Upper lobe of right lung (tissue), 1 donor: ENCODE measurements at regions not wholly inside any gene's neighbourhood (a gene's known extent, or its start where the extent isn't known, plus 50 kb on each side); places are given as distances from the start of the nearest gene placed in this dataset.

Experiments
- ATAC-seq: fragments of 200-7000 bp; cut with Tn5 transposase; one replicate; pipeline ENCODE4 v1.9.1; 2020; ENCODE audit warnings: mild to moderate bottlenecking, moderate library complexity
- DNase-seq: peaks from one replicate; pipeline ENCODE4 v3.0.0-alpha.2; 2020
- H3K27ac ChIP-seq: fragments of 200-600 bp; one replicate; pipeline ENCODE4 v1.8.0; 2022
- H3K27me3 ChIP-seq: fragments of 200-600 bp; one replicate; pipeline ENCODE4 v1.8.0; 2022; ENCODE audit warnings: mild to moderate bottlenecking
- H3K36me3 ChIP-seq: fragments of 200-600 bp; one replicate; pipeline ENCODE4 v1.8.0; 2022
- H3K4me1 ChIP-seq: fragments of 200-600 bp; one replicate; pipeline ENCODE4 v1.8.0; 2022
- H3K4me3 ChIP-seq: fragments of 200-600 bp; one replicate; pipeline ENCODE4 v1.8.0; 2022; ENCODE audit warnings: mild to moderate bottlenecking
- H3K9me3 ChIP-seq: fragments of 200-600 bp; one replicate; pipeline ENCODE4 v1.8.0; 2022
- CTCF ChIP-seq: fragments of 200-600 bp; IDR thresholded peaks from one replicate; pipeline ENCODE4 v1.8.0; 2022; ENCODE audit warnings: antibody characterized with exemption
- intact Hi-C: fragments of 100-400 bp; cut with DNase I; formaldehyde crosslinking; loops from one replicate; pipeline ENCODE4 v1.11.0; 2022
- donor health status: DM: no; HTN: yes; CAD: no; lungs with severe emphysema.

GRCh38 chr13:47481536-47481935 lies 519.5 kb downstream of the SUCLA2 start:
- H3K27ac ChIP-seq = no peak overlapping the region
- no peaks in the 10 kb centered on the region for H3K9me3 ChIP-seq
- no peak for TF ChIP-seq CTCF
- H3K4me3 ChIP-seq = no peak overlapping the region
- intact Hi-C loops = no loop called here
- no peaks in the 10 kb centered on the region for H3K4me1 ChIP-seq
- no peak for ATAC-seq
- DNase-seq = no peak
- H3K27me3 ChIP-seq = no peaks in the 10 kb centered on the region
- no peaks in the 10 kb centered on the region for H3K36me3 ChIP-seq

DNA sequence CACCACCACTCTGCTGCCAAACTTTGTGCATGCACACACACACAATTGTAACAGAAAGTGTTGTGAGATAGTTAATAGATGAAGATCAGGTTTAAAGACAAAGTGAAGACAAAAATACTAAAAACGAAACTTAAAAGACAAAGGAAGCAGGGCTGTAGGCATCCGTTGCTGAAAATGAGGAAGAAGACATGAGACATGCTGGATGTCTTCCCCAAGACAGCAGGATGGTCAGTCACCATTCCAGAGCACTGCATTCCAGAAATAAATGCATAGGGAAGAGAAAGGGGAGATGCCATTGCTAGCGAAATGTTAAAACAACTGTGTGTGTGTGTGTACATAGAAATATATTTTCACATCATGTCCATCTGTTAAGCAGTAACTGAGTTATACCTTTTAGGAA lies 520.1 kb downstream of the SUCLA2 start:
- Histone ChIP-seq H3K9me3 (no peaks in the 10 kb centered on the region), H3K27me3 (no peaks in the 10 kb centered on the region), H3K4me3 (no peak overlapping the region), H3K36me3 (no peaks in the 10 kb centered on the region), H3K4me1 (no peaks in the 10 kb centered on the region), H3K27ac (no peak overlapping the region)
- no peak for TF ChIP-seq CTCF
- ATAC-seq (no peak), DNase-seq (no peak)
- intact Hi-C loops = no loop called here

GRCh38 chr13:47480121-47480520 lies 521.0 kb downstream of the SUCLA2 start:
- intact Hi-C loops = no loop called here
- ATAC-seq (no peak), DNase-seq (no peak)
- no peak overlapping the region for H3K4me3 ChIP-seq
- no peaks in the 10 kb centered on the region for H3K27me3 ChIP-seq
- H3K36me3 ChIP-seq = no peaks in the 10 kb centered on the region
- no peak overlapping the region for H3K27ac ChIP-seq
- H3K4me1 ChIP-seq = no peaks in the 10 kb centered on the region
- no peaks in the 10 kb centered on the region for H3K9me3 ChIP-seq
- TF ChIP-seq CTCF = no peak

DNA sequence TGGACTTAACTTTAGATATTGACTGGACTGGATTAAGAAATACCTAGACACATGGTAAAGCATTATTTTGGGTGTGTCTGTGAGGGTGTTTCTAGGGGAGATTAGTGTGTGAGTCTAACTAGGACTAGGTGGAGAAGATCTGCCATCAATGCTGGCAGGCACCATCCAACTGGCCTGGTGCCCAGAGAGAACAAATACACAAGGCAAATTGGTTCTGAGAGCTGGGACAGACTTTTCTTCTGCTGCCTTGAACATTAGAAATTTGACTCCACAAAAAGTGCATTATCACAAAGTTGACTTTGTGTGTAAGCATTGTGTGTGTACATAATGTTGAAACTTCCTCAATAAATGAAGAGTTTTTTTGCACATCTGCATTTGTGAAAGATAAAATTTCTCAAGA lies 522.1 kb downstream of the SUCLA2 start:
- intact Hi-C loops = no loop called here
- DNase-seq = no peak
- Histone ChIP-seq H3K27ac (no peak overlapping the region), H3K27me3 (no peaks in the 10 kb centered on the region), H3K4me1 (no peaks in the 10 kb centered on the region), H3K36me3 (no peaks in the 10 kb centered on the region), H3K4me3 (no peak overlapping the region), H3K9me3 (no peaks in the 10 kb centered on the region)
- TF ChIP-seq CTCF = no peak
- no peak for ATAC-seq

- Histone ChIP-seq H3K9me3 (no peaks in the 10 kb centered on the region), H3K27ac (no peak overlapping the region), H3K36me3 (no peaks in the 10 kb centered on the region), H3K4me3 (no peak overlapping the region), H3K4me1 (no peaks in the 10 kb centered on the region), H3K27me3 (no peaks in the 10 kb centered on the region)
- TF ChIP-seq CTCF = no peak
- DNase-seq = no peak
- no peak for ATAC-seq
- intact Hi-C loops = no loop called here
These were observed 525.6 kb downstream of the SUCLA2 start for GRCh38 chr13:47475441-47475948.

GRCh38 chr13:47474839-47475238 lies 526.2 kb downstream of the SUCLA2 start:
- intact Hi-C loops = no loop called here
- no peak for TF ChIP-seq CTCF

More at GRCh38 chr13:47474839-47475238, 526.2 kb downstream of the SUCLA2 start:
- no peak overlapping the region for H3K27ac ChIP-seq
- no peak for ATAC-seq
- DNase-seq = no peak
- H3K36me3 ChIP-seq = no peaks in the 10 kb centered on the region
- no peaks in the 10 kb centered on the region for H3K27me3 ChIP-seq
- H3K4me1 ChIP-seq = no peaks in the 10 kb centered on the region
- no peaks in the 10 kb centered on the region for H3K9me3 ChIP-seq
- no peak overlapping the region for H3K4me3 ChIP-seq
